ENCODE measurements at regions not wholly inside any gene's neighbourhood (a gene's known extent, or its start where the extent isn't known, plus 50 kb on each side); places are given as distances from the start of the nearest gene placed in this dataset.

GRCh38 chr9:11097020-11097419, 484.2 kb upstream of the PTPRD start (continued):
- TF ChIP-seq RELA (CRISPR knock-in tag; IDR thresholded peaks at IDR 0.05; ENCODE audit: borderline replicate concordance) (no peak), ZBTB21 (CRISPR knock-in tag; IDR thresholded peaks at IDR 0.05; ENCODE audit: borderline replicate concordance) (no peak), ZNF423 (CRISPR knock-in tag; IDR thresholded peaks at IDR 0.05) (no peak), USF2 (CRISPR knock-in tag; IDR thresholded peaks at IDR 0.05) (no peak), ATF1 (CRISPR knock-in tag; IDR thresholded peaks at IDR 0.05) (no peak), CTCF (IDR thresholded peaks at IDR 0.05) (no peak), MLX (CRISPR knock-in tag; IDR thresholded peaks at IDR 0.05) (no peak), SMAD3 (CRISPR knock-in tag; IDR thresholded peaks at IDR 0.05; ENCODE audit: borderline replicate concordance) (no peak), E2F5 (CRISPR knock-in tag; IDR thresholded peaks at IDR 0.05) (no peak), TCF7 (CRISPR knock-in tag; IDR thresholded peaks at IDR 0.05; ENCODE audit: low read depth) (no peak), ESRRA (CRISPR knock-in tag; IDR thresholded peaks at IDR 0.05; ENCODE audit: borderline replicate concordance) (no peak), MXD4 (CRISPR knock-in tag; IDR thresholded peaks at IDR 0.05; ENCODE audit: borderline replicate concordance) (no peak)

GRCh38 chr9:11103525-11103924, 490.7 kb upstream of the PTPRD start:
- Mint-ChIP-seq H3K9me3 (peaks cover 15% of the 10 kb centered on the region), H3K4me3 (no peak overlapping the region), H3K27ac (0 out of 2 replicates have a peak overlapping the region, but pooled peaks have one; percentile 48), H3K36me3 (peaks cover 6% of the 10 kb centered on the region; the same call in 1 of the 2 replicates), H3K4me1 (peaks cover 16% of the 10 kb centered on the region), H3K27me3 (ENCODE audit: low read depth) (no peaks in the 10 kb centered on the region)
- ATAC-seq, result no peak
- POLR2A ChIA-PET, result interaction anchor here (0.7 kb wide), 2 partner anchors 62 to 382 kb away, joined by 5 to 10 read pairs; no protein-coding TSS in a partner anchor
- CTCF ChIA-PET, result interaction anchor here (0.8 to 1.5 kb wide), 2 partner anchors 11 to 58 kb away, joined by 3 read pairs; no protein-coding TSS in a partner anchor
- no peak for TF ChIP-seq PREB (CRISPR knock-in tag; IDR thresholded peaks at IDR 0.05; ENCODE audit: borderline replicate concordance)
- TF ChIP-seq JUN (CRISPR knock-in tag; IDR thresholded peaks at IDR 0.05), result no peak
- TF ChIP-seq ZNF121 (CRISPR knock-in tag; IDR thresholded peaks at IDR 0.05), result no peak
- no peak for TF ChIP-seq CDX4 (CRISPR knock-in tag; IDR thresholded peaks at IDR 0.05; ENCODE audit: borderline replicate concordance)
- TF ChIP-seq ZNF425 (CRISPR knock-in tag; conservative IDR thresholded peaks at IDR 0.05), result no peak
- no peak for TF ChIP-seq EMX1 (CRISPR knock-in tag; IDR thresholded peaks at IDR 0.05)
- TF ChIP-seq ZNF512 (CRISPR knock-in tag; IDR thresholded peaks at IDR 0.05; ENCODE audit: borderline replicate concordance), result no peak
- no peak for DNase-seq (ENCODE audit: low spot score)
